Stimulated activated naive CD8-positive, alpha-beta T cell treated with anti-CD3 and anti-CD28 coated beads, Interleukin-15, amount 100 ng/mL, for 72 hours (primary cell): ENCODE measurements at regions not wholly inside any gene's neighbourhood (a gene's known extent, or its start where the extent isn't known, plus 50 kb on each side); places are given as distances from the start of the nearest gene placed in this dataset.
"Not testable (repeated sequence)": the region's sequence is repeated elsewhere in the genome, so short reads cannot be mapped to it uniquely, and the experiment has no call there.

Experiments
- ATAC-seq: fragments of 150-1000 bp; cut with Tn5 transposase; 2 replicates; pipeline ENCODE4 v1.10.0; 2021; ENCODE audit warnings: mild to moderate bottlenecking, moderate library complexity
- DNase-seq, 2 donors: peaks; one replicate each; pipeline ENCODE4 v3.0.0; 2021 to 2022
- H3K27ac Mint-ChIP-seq, 2 donors: one replicate each; pipeline ENCODE4 v1.8.0; 2022; ENCODE audit warnings: mild to moderate bottlenecking in 2 of 2, mixed read lengths in 2 of 2, moderate library complexity in 2 of 2
- H3K27me3 Mint-ChIP-seq: one replicate; pipeline ENCODE4 v1.8.0; 2022; ENCODE audit warnings: mixed read lengths
- H3K4me1 Mint-ChIP-seq: one replicate; pipeline ENCODE4 v1.8.0; 2022; ENCODE audit warnings: mild to moderate bottlenecking, mixed read lengths
- H3K4me3 Mint-ChIP-seq, 2 donors: one replicate each; pipeline ENCODE4 v1.8.0; 2022; ENCODE audit warnings: mild to moderate bottlenecking in 2 of 2, mixed read lengths in 2 of 2, moderate library complexity in 1 of 2
- H3K9me3 Mint-ChIP-seq, 2 donors: one replicate each; pipeline ENCODE4 v1.8.0; 2022; ENCODE audit warnings: mixed read lengths in 2 of 2

- no peak for DNase-seq
- ATAC-seq: no peak
- Mint-ChIP-seq H3K4me1 (no peaks in the 10 kb centered on the region), H3K9me3 (peaks cover 7 to 9% of the 10 kb centered on the region in 2 donors), H3K27me3 (no peaks in the 10 kb centered on the region), H3K27ac (peak overlapping the region in 1 of 2 donors; percentile 69), H3K4me3 (no peak overlapping the region)
These were observed 103.1 kb downstream of the ATP6V1G3 start for GRCh38 chr1:198437332-198437731.

- Mint-ChIP-seq H3K27ac (no peak overlapping the region), H3K4me1 (no peaks in the 10 kb centered on the region), H3K4me3 (no peak overlapping the region), H3K9me3 (peaks cover 16% of the 10 kb centered on the region in 2 donors), H3K27me3 (no peaks in the 10 kb centered on the region)
- ATAC-seq (no peak), DNase-seq (no peak)
These were observed 104.2 kb downstream of the ATP6V1G3 start for GRCh38 chr1:198436276-198436675.

- DNase-seq: no peak
- H3K27me3 Mint-ChIP-seq: no peaks in the 10 kb centered on the region
- no peak overlapping the region for H3K4me3 Mint-ChIP-seq
- no peak overlapping the region for H3K27ac Mint-ChIP-seq
- no peak for ATAC-seq
- H3K4me1 Mint-ChIP-seq: no peaks in the 10 kb centered on the region
- peaks cover 16 to 17% of the 10 kb centered on the region in 2 donors for H3K9me3 Mint-ChIP-seq
These were observed 105.4 kb downstream of the ATP6V1G3 start for GRCh38 chr1:198435056-198435455.

GRCh38 chr1:198424441-198424840 lies 116.0 kb downstream of the ATP6V1G3 start:
- Mint-ChIP-seq H3K4me3 (no peak overlapping the region), H3K27me3 (no peaks in the 10 kb centered on the region), H3K27ac (no peak overlapping the region), H3K4me1 (no peaks in the 10 kb centered on the region), H3K9me3 (no peaks in the 10 kb centered on the region)
- DNase-seq (no peak), ATAC-seq (no peak)

- no peak overlapping the region for H3K4me3 Mint-ChIP-seq
- H3K27me3 Mint-ChIP-seq: no peaks in the 10 kb centered on the region
- no peak for ATAC-seq
- no peaks in the 10 kb centered on the region for H3K9me3 Mint-ChIP-seq
- H3K4me1 Mint-ChIP-seq: no peaks in the 10 kb centered on the region
- no peak overlapping the region for H3K27ac Mint-ChIP-seq
- no peak for DNase-seq
These were observed 116.8 kb downstream of the ATP6V1G3 start for GRCh38 chr1:198423673-198424072.

GRCh38 chr1:198417039-198417438 lies 123.4 kb downstream of the ATP6V1G3 start:
- Mint-ChIP-seq H3K9me3 (no peaks in the 10 kb centered on the region), H3K4me3 (no peak overlapping the region), H3K27me3 (peaks cover 14% of the 10 kb centered on the region), H3K27ac (no peak overlapping the region), H3K4me1 (no peaks in the 10 kb centered on the region)
- ATAC-seq (no peak), DNase-seq (no peak)

- DNase-seq: no peak
- Mint-ChIP-seq H3K4me1 (no peaks in the 10 kb centered on the region), H3K27me3 (peaks cover 14% of the 10 kb centered on the region), H3K9me3 (no peaks in the 10 kb centered on the region), H3K4me3 (no peak overlapping the region), H3K27ac (no peak overlapping the region)
- no peak for ATAC-seq
These were observed 124.2 kb downstream of the ATP6V1G3 start for GRCh38 chr1:198416296-198416695.

GRCh38 chr1:198411240-198411639 lies 129.2 kb downstream of the ATP6V1G3 start:
- no peak overlapping the region for H3K4me3 Mint-ChIP-seq
- no peak for DNase-seq
- no peak overlapping the region for H3K27ac Mint-ChIP-seq
- H3K27me3 Mint-ChIP-seq: no peaks in the 10 kb centered on the region
- H3K9me3 Mint-ChIP-seq: peaks cover 5 to 7% of the 10 kb centered on the region in 2 donors
- no peaks in the 10 kb centered on the region for H3K4me1 Mint-ChIP-seq
- ATAC-seq: no peak

GRCh38 chr1:198408716-198409115 lies 131.8 kb downstream of the ATP6V1G3 start:
- Mint-ChIP-seq H3K27me3 (no peaks in the 10 kb centered on the region), H3K27ac (no peak overlapping the region), H3K4me1 (no peaks in the 10 kb centered on the region), H3K9me3 (peaks cover 5 to 15% of the 10 kb centered on the region in 2 donors), H3K4me3 (no peak overlapping the region)
- ATAC-seq (no peak), DNase-seq (no peak)

GRCh38 chr1:198404632-198405031 lies 135.8 kb downstream of the ATP6V1G3 start:
- DNase-seq: not testable (repeated sequence)
- peaks cover 0 to 10% of the 10 kb centered on the region in 2 donors for H3K9me3 Mint-ChIP-seq

GRCh38 chr1:198400063-198400462 lies 140.4 kb downstream of the ATP6V1G3 start:
- DNase-seq (no peak), ATAC-seq (no peak)
- no peaks in the 10 kb centered on the region for H3K27me3 Mint-ChIP-seq
- no peak overlapping the region for H3K27ac Mint-ChIP-seq
- no peaks in the 10 kb centered on the region for H3K4me1 Mint-ChIP-seq
- no peak overlapping the region for H3K4me3 Mint-ChIP-seq
- peaks cover 0 to 10% of the 10 kb centered on the region in 2 donors for H3K9me3 Mint-ChIP-seq

More at GRCh38 chr1:198404632-198405031, 135.8 kb downstream of the ATP6V1G3 start:
- H3K27ac Mint-ChIP-seq, ATAC-seq, H3K27me3 Mint-ChIP-seq, H3K4me3 Mint-ChIP-seq, H3K4me1 Mint-ChIP-seq: not testable (repeated sequence)

- DNase-seq (no peak), ATAC-seq (no peak)
- Mint-ChIP-seq H3K9me3 (peaks cover 0 to 10% of the 10 kb centered on the region in 2 donors), H3K27me3 (no peaks in the 10 kb centered on the region), H3K4me1 (no peaks in the 10 kb centered on the region), H3K4me3 (no peak overlapping the region), H3K27ac (no peak overlapping the region)
These were observed 141.0 kb downstream of the ATP6V1G3 start for GRCh38 chr1:198399452-198399851.

- no peak for ATAC-seq
- no peak for DNase-seq
- Mint-ChIP-seq H3K27ac (no peak overlapping the region), H3K27me3 (no peaks in the 10 kb centered on the region), H3K9me3 (no peaks in the 10 kb centered on the region), H3K4me1 (no peaks in the 10 kb centered on the region), H3K4me3 (no peak overlapping the region)
These were observed 143.2 kb downstream of the ATP6V1G3 start for GRCh38 chr1:198397208-198397808.

- Mint-ChIP-seq H3K9me3 (no peaks in the 10 kb centered on the region), H3K4me3 (no peak overlapping the region), H3K27ac (no peak overlapping the region), H3K4me1 (no peaks in the 10 kb centered on the region), H3K27me3 (no peaks in the 10 kb centered on the region)
- DNase-seq (no peak), ATAC-seq (no peak)
These were observed 149.0 kb downstream of the ATP6V1G3 start for GRCh38 chr1:198391393-198392020.

- H3K9me3 Mint-ChIP-seq: no peaks in the 10 kb centered on the region
- DNase-seq (no peak), ATAC-seq (no peak)
- no peak overlapping the region for H3K27ac Mint-ChIP-seq
- H3K27me3 Mint-ChIP-seq: no peaks in the 10 kb centered on the region
- no peak overlapping the region for H3K4me3 Mint-ChIP-seq
- no peaks in the 10 kb centered on the region for H3K4me1 Mint-ChIP-seq
These were observed 152.9 kb downstream of the ATP6V1G3 start for GRCh38 chr1:198387587-198387986.

- Mint-ChIP-seq H3K27ac (no peak overlapping the region), H3K27me3 (no peaks in the 10 kb centered on the region), H3K4me1 (peaks cover 24% of the 10 kb centered on the region), H3K9me3 (peaks cover 15 to 24% of the 10 kb centered on the region in 2 donors), H3K4me3 (peak overlapping the region in 1 of 2 donors; percentile 3)
- ATAC-seq (no peak), DNase-seq (no peak)
These were observed 160.2 kb downstream of the ATP6V1G3 start for GRCh38 chr1:198380275-198380674.

GRCh38 chr1:198377702-198378101 lies 162.8 kb downstream of the ATP6V1G3 start:
- H3K9me3 Mint-ChIP-seq: peaks cover 20 to 37% of the 10 kb centered on the region in 2 donors
- no peak for DNase-seq
- no peak overlapping the region for H3K4me3 Mint-ChIP-seq
- no peak for ATAC-seq
- no peak overlapping the region for H3K27ac Mint-ChIP-seq
- H3K4me1 Mint-ChIP-seq: peaks cover 24% of the 10 kb centered on the region
- no peaks in the 10 kb centered on the region for H3K27me3 Mint-ChIP-seq
